OCI-M2 (cell line): ENCODE measurements at regions not wholly inside any gene's neighbourhood (a gene's known extent, or its start where the extent isn't known, plus 50 kb on each side); places are given as distances from the start of the nearest gene placed in this dataset.

Experiments used
- DNase-seq: peaks from one replicate; lab custom pipeline; 2025; ENCODE audit not compliant: unreplicated experiment; lab: John Stamatoyannopoulos, UW

- no peak for DNase-seq
Observed at GRCh38 chr13:31049833-31050232, 111.9 kb downstream of the HSPH1 start.

- DNase-seq, result no peak
Observed at GRCh38 chr13:31049083-31049482, 112.6 kb downstream of the HSPH1 start.

GRCh38 chr13:31048521-31048920 lies 113.2 kb downstream of the HSPH1 start:
- DNase-seq, result no peak

- no peak for DNase-seq
Observed at GRCh38 chr13:31046711-31047279, 114.3 kb downstream of the TEX26 start.

GRCh38 chr13:31045286-31046081 lies 113.0 kb downstream of the TEX26 start:
- DNase-seq, result no peak

GRCh38 chr13:31044364-31045285 lies 112.2 kb downstream of the TEX26 start:
- DNase-seq, result peak; percentile 30

- no peak for DNase-seq
Observed at GRCh38 chr13:31043957-31044356, 111.5 kb downstream of the TEX26 start.

GRCh38 chr13:31042481-31043165 lies 110.2 kb downstream of the TEX26 start:
- DNase-seq, result no peak

- no peak for DNase-seq
Observed at GRCh38 chr13:31042049-31042448, 109.6 kb downstream of the TEX26 start.

- DNase-seq, result no peak
Observed at GRCh38 chr13:31038834-31039552, 106.5 kb downstream of the TEX26 start.

- DNase-seq, result no peak
Observed at GRCh38 chr13:31037874-31038500, 105.5 kb downstream of the TEX26 start.

- DNase-seq, result no peak
Observed at GRCh38 chr13:31036731-31037695, 104.6 kb downstream of the TEX26 start.

- DNase-seq, result no peak
Observed at GRCh38 chr13:31035185-31035965, 102.9 kb downstream of the TEX26 start.

- no peak for DNase-seq
Observed at GRCh38 chr13:31032528-31033113, 100.2 kb downstream of the TEX26 start.

GRCh38 chr13:31031482-31031881 lies 99.0 kb downstream of the TEX26 start:
- no peak for DNase-seq

- no peak for DNase-seq
Observed at GRCh38 chr13:31029102-31029501, 96.6 kb downstream of the TEX26 start.

GRCh38 chr13:31027136-31027535 lies 94.7 kb downstream of the TEX26 start:
- no peak for DNase-seq
